ENCODE measurements at regions not wholly inside any gene's neighbourhood (a gene's known extent, or its start where the extent isn't known, plus 50 kb on each side); places are given as distances from the start of the nearest gene placed in this dataset.

DNA sequence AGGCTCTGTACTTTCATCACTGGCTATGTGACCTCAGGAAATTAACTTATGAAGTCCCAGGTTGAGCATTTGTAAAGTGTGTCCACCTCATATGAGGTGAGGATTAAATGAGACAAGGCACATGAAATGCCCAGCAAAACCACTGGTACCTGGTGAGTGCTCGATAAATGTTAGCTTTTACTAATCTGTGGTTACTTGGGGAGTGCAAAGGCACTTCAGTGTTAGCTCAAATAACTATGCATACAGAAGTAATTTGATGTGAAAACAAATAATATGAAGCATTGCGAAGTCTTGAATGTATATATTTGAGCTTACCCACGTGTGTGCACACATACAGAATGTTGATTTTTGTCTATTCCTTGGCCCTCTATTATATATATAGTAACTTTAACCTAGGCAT, 186.3 kb upstream of the TLL1 start:
- DNase-seq (ENCODE audit: low spot score in 2 of 2) (no peak), ATAC-seq (replicated peaks; ENCODE audit: extremely low read depth, poor library complexity, severe bottlenecking) (no peak)
- no peaks in the 10 kb centered on the region for H3K27me3 Mint-ChIP-seq
- no peaks in the 10 kb centered on the region for H3K4me1 Mint-ChIP-seq
- no peak overlapping the region for H3K4me3 Mint-ChIP-seq
- no peaks in the 10 kb centered on the region for H3K36me3 Mint-ChIP-seq (ENCODE audit: insufficient read depth)
- no peaks in the 10 kb centered on the region for H3K9me3 Mint-ChIP-seq
- H3K27ac Mint-ChIP-seq (ENCODE audit: low read depth), result no peak overlapping the region

DNA sequence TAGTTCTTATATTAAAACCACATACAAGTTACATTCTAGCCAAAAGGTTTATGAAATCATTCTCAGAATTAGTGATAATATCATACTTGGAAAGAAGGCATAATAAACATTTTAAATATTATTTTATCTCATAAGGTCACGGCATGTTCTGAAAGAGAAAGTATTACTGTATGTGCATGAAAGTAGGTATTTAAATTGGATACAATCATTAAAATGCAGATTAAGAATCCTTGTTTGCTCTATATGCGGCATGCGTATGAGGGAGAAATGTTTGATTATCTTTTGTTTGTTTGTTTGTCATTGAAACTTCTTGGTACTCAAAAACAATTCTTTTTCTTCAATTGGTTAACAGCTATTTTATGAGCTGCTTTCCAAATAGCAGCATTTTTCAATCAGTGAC, 183.9 kb upstream of the TLL1 start:
- Mint-ChIP-seq H3K4me3 (no peak overlapping the region), H3K9me3 (no peaks in the 10 kb centered on the region), H3K4me1 (no peaks in the 10 kb centered on the region), H3K27ac (ENCODE audit: low read depth) (no peak overlapping the region), H3K27me3 (no peaks in the 10 kb centered on the region), H3K36me3 (ENCODE audit: insufficient read depth) (no peaks in the 10 kb centered on the region)
- DNase-seq (ENCODE audit: low spot score in 2 of 2) (no peak), ATAC-seq (replicated peaks; ENCODE audit: extremely low read depth, poor library complexity, severe bottlenecking) (no peak)

DNA sequence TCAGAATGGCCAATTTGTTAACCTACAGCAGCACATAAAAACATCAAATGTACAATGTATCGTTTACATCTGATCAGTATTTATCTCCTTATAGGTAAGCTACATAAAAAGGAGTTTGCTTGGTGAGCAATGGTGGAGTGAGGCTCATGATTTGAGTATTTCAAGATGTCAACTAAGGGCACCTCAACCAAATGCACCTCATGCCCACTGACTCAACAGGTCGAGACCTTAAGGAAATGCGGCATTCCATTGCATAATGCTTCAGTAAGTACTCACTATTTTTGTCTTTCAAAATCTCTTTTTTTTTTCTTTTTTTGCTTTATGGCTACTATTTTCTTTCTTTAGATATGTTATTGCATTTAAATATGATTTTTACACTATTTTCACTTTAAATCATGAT, 181.0 kb upstream of the TLL1 start:
- Mint-ChIP-seq H3K27me3 (no peaks in the 10 kb centered on the region), H3K36me3 (ENCODE audit: insufficient read depth) (no peaks in the 10 kb centered on the region), H3K4me3 (no peak overlapping the region), H3K9me3 (peaks cover 6% of the 10 kb centered on the region), H3K4me1 (no peaks in the 10 kb centered on the region), H3K27ac (ENCODE audit: low read depth) (no peak overlapping the region)
- DNase-seq (ENCODE audit: low spot score in 2 of 2) (no peak), ATAC-seq (replicated peaks; ENCODE audit: extremely low read depth, poor library complexity, severe bottlenecking) (no peak)

DNA sequence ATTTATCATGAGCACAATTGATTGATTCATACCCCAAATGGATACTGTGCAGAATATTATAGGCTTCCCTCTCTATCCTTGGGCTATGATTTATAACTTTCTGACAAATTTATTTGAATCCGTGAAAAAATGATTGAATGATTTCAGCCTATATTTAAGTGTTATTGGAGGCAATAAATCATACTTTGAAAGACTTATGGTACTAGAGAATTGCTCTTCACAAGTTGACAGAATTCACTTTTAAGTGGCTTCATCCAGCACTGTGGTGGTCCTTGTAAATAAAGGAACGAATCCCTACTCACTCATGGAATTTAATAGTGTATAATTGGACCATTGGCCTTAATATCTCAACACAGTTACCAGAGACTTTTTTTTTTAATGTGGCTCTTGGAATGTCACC, 174.8 kb upstream of the TLL1 start:
- ATAC-seq (replicated peaks; ENCODE audit: extremely low read depth, poor library complexity, severe bottlenecking) (no peak), DNase-seq (ENCODE audit: low spot score in 2 of 2) (no peak)
- no peak overlapping the region for H3K4me3 Mint-ChIP-seq

DNA sequence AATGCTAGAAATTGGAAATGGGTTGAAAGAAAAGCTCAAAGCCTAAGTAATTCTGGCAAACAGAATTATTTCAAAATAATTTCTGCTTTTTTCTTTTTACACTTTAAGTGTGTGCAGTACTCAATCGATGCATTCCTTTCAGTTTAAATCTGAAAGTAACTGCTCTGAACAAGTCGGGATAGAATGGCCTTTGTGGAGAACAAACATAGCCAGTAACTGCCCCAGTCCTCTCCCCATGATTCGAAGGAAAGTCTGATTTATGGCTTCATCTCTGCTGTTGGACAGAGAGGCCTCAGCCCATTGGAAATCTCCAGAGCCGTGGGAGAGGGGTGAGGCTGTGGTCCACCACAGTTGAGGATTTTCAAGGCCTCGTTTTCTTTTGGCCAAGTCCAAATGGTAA, 174.0 kb upstream of the TLL1 start:
- H3K27ac Mint-ChIP-seq (ENCODE audit: low read depth), result no peak overlapping the region
- no peaks in the 10 kb centered on the region for H3K4me1 Mint-ChIP-seq
- no peaks in the 10 kb centered on the region for H3K36me3 Mint-ChIP-seq (ENCODE audit: insufficient read depth)
- peaks cover 6% of the 10 kb centered on the region for H3K9me3 Mint-ChIP-seq
- DNase-seq (ENCODE audit: low spot score in 2 of 2), result no peak
- ATAC-seq (replicated peaks; ENCODE audit: extremely low read depth, poor library complexity, severe bottlenecking), result no peak
- H3K4me3 Mint-ChIP-seq, result no peak overlapping the region
- H3K27me3 Mint-ChIP-seq, result no peaks in the 10 kb centered on the region

More for the DNA sequence above, 174.8 kb upstream of the TLL1 start:
- H3K36me3 Mint-ChIP-seq (ENCODE audit: insufficient read depth), result no peaks in the 10 kb centered on the region
- no peaks in the 10 kb centered on the region for H3K4me1 Mint-ChIP-seq
- no peak overlapping the region for H3K27ac Mint-ChIP-seq (ENCODE audit: low read depth)
- H3K27me3 Mint-ChIP-seq, result no peaks in the 10 kb centered on the region
- peaks cover 6% of the 10 kb centered on the region for H3K9me3 Mint-ChIP-seq

DNA sequence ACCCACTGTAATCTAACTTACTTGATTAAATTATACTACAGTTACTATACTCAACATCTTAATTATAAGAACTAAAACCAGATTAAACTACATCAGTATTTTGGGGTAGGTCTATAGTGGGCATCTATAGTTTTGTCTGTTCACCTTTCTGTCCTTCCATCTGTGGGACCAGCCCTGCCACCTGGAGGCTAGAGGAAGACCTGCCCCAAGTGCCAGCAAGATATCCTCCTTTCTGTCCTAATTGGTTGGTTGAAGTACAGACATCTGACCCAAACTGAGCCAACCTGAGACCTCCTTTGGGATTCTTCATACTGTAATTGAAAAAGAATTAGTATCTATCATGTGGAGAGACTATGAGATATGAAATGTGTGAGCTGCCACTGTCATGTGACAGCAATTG, 172.2 kb upstream of the TLL1 start:
- H3K27ac Mint-ChIP-seq (ENCODE audit: low read depth), result no peak overlapping the region
- DNase-seq (ENCODE audit: low spot score in 2 of 2) (no peak), ATAC-seq (replicated peaks; ENCODE audit: extremely low read depth, poor library complexity, severe bottlenecking) (no peak)
- peaks cover 5% of the 10 kb centered on the region for H3K9me3 Mint-ChIP-seq
- H3K4me3 Mint-ChIP-seq, result no peak overlapping the region
- H3K4me1 Mint-ChIP-seq, result no peaks in the 10 kb centered on the region
- no peaks in the 10 kb centered on the region for H3K36me3 Mint-ChIP-seq (ENCODE audit: insufficient read depth)
- H3K27me3 Mint-ChIP-seq, result no peaks in the 10 kb centered on the region

DNA sequence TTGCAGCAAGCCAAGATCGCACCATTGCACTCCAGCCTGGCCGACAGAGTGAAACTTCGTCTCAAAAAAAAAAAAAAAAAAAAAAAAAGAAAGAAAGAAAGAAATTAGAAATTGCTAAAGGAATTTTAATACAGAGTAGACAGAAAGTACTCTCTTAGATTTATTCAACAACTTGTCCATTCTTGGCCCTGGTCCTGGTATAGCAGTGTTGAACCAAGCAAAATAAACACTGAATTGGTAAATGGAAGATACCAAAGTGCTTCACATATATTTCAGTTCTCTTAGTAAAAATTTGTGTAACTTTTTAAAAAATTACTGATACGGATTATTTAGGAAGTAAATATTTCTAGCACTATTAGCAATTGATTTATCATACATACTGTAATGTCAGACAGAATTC, 165.9 kb upstream of the TLL1 start:
- Mint-ChIP-seq H3K4me3 (no peak overlapping the region), H3K36me3 (ENCODE audit: insufficient read depth) (no peaks in the 10 kb centered on the region), H3K27ac (ENCODE audit: low read depth) (no peak overlapping the region), H3K4me1 (no peaks in the 10 kb centered on the region), H3K27me3 (no peaks in the 10 kb centered on the region), H3K9me3 (peaks cover 5% of the 10 kb centered on the region)
- DNase-seq (ENCODE audit: low spot score in 2 of 2), result no peak
- ATAC-seq (replicated peaks; ENCODE audit: extremely low read depth, poor library complexity, severe bottlenecking), result no peak

DNA sequence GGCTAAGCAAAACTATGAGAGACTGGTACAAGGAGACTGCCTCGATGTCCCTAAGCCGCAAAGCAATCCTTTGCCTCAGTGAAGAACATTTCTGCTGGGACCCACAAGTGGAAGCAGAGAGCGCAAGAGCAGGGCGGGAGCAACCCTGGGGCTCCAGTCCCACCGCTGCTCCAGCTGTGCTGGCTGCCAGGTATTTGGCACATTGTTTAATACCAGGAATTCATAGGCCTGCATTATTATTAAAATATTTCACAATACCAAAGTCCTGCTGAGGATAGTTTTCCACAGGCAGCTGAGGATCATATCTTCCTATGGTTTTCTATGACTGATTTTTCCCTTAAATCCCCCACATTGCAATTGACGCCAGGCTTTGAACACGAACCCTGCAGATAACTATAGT, 163.5 kb upstream of the TLL1 start:
- Mint-ChIP-seq H3K9me3 (peaks cover 5% of the 10 kb centered on the region), H3K27ac (ENCODE audit: low read depth) (no peak overlapping the region), H3K36me3 (ENCODE audit: insufficient read depth) (no peaks in the 10 kb centered on the region), H3K4me3 (no peak overlapping the region), H3K27me3 (no peaks in the 10 kb centered on the region), H3K4me1 (no peaks in the 10 kb centered on the region)
- ATAC-seq (replicated peaks; ENCODE audit: extremely low read depth, poor library complexity, severe bottlenecking), result no peak
- DNase-seq (ENCODE audit: low spot score in 2 of 2), result no peak

DNA sequence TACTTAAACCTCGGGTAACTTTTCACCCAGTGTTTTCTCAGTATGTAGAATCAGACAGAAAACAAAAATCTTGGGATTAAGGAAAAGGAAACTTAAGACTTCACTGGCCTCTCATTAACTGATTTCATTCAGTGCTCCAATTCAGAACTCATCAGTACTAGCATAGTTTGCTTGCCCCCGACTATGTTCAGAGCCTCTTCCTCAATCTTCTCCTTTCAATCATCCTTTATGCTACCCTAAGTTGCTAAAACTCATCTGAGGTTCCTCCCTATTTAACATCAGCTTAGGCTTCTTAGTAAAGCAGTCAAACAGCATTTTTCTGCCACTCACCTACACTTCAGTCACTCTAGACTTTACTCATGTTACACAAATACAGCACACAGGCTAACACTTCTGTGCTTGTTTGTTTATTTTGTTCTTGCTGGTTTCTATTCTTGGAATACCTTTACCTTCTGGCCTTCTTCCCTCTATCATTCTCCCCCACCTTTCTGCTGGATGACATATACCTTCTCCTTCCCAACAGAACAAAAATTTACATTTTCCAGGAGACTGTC, 163.0 kb upstream of the TLL1 start:
- Mint-ChIP-seq H3K27ac (ENCODE audit: low read depth) (no peak overlapping the region), H3K36me3 (ENCODE audit: insufficient read depth) (no peaks in the 10 kb centered on the region)
- no peak for ATAC-seq (replicated peaks; ENCODE audit: extremely low read depth, poor library complexity, severe bottlenecking)

DNA sequence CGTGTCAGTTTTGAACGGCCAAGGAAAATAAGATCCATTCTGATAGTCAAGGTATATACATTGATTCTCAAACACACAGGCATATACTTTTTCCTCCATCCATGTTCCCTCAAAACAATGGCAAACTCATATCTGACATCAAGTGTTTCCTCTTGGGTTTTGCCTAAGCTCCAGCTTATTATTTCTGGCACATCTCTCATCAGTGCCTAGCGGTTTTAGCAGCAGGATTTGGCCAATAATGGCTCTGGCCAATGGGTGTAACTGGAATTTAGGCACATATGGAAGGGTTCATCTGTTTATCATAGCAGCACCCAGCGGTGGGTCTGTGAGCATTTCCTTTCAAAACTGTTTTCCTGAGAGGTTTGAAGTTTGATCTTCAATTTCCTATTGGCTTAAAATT, 161.6 kb upstream of the TLL1 start:
- DNase-seq (ENCODE audit: low spot score in 2 of 2) (no peak), ATAC-seq (replicated peaks; ENCODE audit: extremely low read depth, poor library complexity, severe bottlenecking) (no peak)
- no peaks in the 10 kb centered on the region for H3K36me3 Mint-ChIP-seq (ENCODE audit: insufficient read depth)
- no peaks in the 10 kb centered on the region for H3K4me1 Mint-ChIP-seq
- no peaks in the 10 kb centered on the region for H3K27me3 Mint-ChIP-seq
- no peak overlapping the region for H3K27ac Mint-ChIP-seq (ENCODE audit: low read depth)
- no peak overlapping the region for H3K4me3 Mint-ChIP-seq
- no peaks in the 10 kb centered on the region for H3K9me3 Mint-ChIP-seq

More for the DNA sequence above, 163.0 kb upstream of the TLL1 start:
- Mint-ChIP-seq H3K27me3 (no peaks in the 10 kb centered on the region), H3K4me1 (no peaks in the 10 kb centered on the region), H3K4me3 (no peak overlapping the region), H3K9me3 (peaks cover 5% of the 10 kb centered on the region)
- DNase-seq (ENCODE audit: low spot score in 2 of 2), result no peak

DNA sequence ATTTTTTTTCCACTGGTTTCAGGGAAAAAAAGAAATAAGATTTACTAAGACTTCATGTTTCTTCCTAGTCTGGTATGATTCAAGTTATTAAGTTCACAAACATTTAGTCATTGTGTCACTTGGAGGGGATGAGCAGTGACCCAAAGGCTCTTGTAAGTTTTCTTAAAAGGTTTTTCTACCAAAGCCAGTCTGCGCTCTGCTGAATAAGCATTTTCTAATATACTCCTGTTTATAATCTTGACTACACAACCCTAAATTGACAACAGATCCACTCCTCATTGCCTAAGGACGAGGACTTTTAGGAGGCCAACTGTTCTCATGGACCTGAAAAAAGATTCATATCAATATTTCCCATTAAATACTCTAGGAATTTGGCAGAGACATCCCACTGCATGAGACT, 161.1 kb upstream of the TLL1 start:
- H3K4me3 Mint-ChIP-seq, result no peak overlapping the region
- ATAC-seq (replicated peaks; ENCODE audit: extremely low read depth, poor library complexity, severe bottlenecking), result no peak
- H3K27me3 Mint-ChIP-seq, result no peaks in the 10 kb centered on the region
- no peaks in the 10 kb centered on the region for H3K9me3 Mint-ChIP-seq
- no peaks in the 10 kb centered on the region for H3K4me1 Mint-ChIP-seq
- no peak for DNase-seq (ENCODE audit: low spot score in 2 of 2)
- H3K27ac Mint-ChIP-seq (ENCODE audit: low read depth), result no peak overlapping the region
- H3K36me3 Mint-ChIP-seq (ENCODE audit: insufficient read depth), result no peaks in the 10 kb centered on the region

DNA sequence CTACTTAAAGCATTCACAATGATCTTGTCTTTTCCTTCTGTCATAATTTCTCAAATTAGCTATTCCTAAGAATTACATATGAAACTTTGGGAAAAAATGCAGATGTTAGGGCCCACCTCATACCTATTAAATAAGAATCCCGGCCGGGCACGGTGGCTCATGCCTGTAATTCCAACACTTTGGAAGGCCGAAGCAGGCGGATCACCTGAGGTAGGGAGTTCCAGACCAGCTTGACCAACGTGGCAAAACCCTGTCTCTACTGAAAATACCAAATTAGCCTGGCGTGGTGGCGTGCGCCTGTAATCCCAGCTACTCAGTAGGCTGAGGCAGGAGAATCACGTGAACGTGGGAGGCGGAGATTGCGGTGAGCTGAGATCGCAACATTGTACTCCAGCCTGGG, 158.4 kb upstream of the TLL1 start:
- H3K27me3 Mint-ChIP-seq, result no peaks in the 10 kb centered on the region
- no peaks in the 10 kb centered on the region for H3K4me1 Mint-ChIP-seq
- no peak overlapping the region for H3K4me3 Mint-ChIP-seq
- H3K9me3 Mint-ChIP-seq, result peaks cover 5% of the 10 kb centered on the region
- ATAC-seq (replicated peaks; ENCODE audit: extremely low read depth, poor library complexity, severe bottlenecking) (no peak), DNase-seq (ENCODE audit: low spot score in 2 of 2) (no peak)
- no peaks in the 10 kb centered on the region for H3K36me3 Mint-ChIP-seq (ENCODE audit: insufficient read depth)
- no peak overlapping the region for H3K27ac Mint-ChIP-seq (ENCODE audit: low read depth)

DNA sequence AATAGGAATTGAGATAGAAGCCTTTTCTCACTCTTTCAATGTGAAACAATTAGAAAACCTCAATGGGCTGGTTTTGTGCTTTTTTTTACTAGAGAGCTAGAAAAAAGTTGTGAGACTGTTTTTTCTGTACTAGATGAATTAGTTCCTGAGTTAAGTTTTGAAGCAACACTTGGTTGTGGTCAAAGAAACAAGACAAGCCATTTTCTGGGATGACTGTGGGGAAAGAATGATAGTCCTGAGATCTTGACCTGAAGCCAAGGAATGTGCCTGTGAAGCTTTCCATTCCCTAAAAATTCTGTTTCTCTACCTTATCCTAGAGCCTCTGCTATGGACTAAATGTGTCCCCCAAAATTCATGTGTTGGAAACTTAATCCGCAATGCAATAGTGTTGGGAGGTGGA, 157.8 kb upstream of the TLL1 start:
- no peaks in the 10 kb centered on the region for H3K27me3 Mint-ChIP-seq

DNA sequence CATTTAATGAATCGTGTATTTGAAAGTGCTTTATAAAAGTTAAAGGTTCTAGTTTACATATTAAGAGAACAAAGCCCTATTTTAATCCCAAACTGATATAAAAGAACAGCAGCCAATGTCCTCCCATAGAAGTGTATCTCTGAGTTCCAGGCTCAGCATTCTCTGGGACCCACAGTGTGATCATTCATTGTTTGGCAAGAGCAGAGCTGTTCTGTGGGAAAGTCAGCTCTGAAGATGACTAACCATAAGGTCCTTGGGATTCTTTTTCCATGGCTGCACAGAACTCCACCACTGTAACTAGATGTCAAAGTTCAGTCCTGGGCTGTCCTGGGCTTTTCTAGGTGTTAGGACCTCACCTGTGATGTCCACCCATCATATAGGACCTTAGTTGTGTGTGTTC, 157.0 kb upstream of the TLL1 start:
- Mint-ChIP-seq H3K4me1 (no peaks in the 10 kb centered on the region), H3K9me3 (peaks cover 5% of the 10 kb centered on the region), H3K4me3 (no peak overlapping the region), H3K27me3 (no peaks in the 10 kb centered on the region), H3K27ac (ENCODE audit: low read depth) (no peak overlapping the region), H3K36me3 (ENCODE audit: insufficient read depth) (no peaks in the 10 kb centered on the region)
- DNase-seq (ENCODE audit: low spot score in 2 of 2) (no peak), ATAC-seq (replicated peaks; ENCODE audit: extremely low read depth, poor library complexity, severe bottlenecking) (no peak)

More for the DNA sequence above, 157.8 kb upstream of the TLL1 start:
- ATAC-seq (replicated peaks; ENCODE audit: extremely low read depth, poor library complexity, severe bottlenecking) (no peak), DNase-seq (ENCODE audit: low spot score in 2 of 2) (no peak)
- Mint-ChIP-seq H3K4me3 (no peak overlapping the region), H3K9me3 (peaks cover 5% of the 10 kb centered on the region), H3K4me1 (no peaks in the 10 kb centered on the region), H3K27ac (ENCODE audit: low read depth) (no peak overlapping the region), H3K36me3 (ENCODE audit: insufficient read depth) (no peaks in the 10 kb centered on the region)
